HG02870 (cell line): ENCODE measurements at regions not wholly inside any gene's neighbourhood (a gene's known extent, or its start where the extent isn't known, plus 50 kb on each side); places are given as distances from the start of the nearest gene placed in this dataset.

ENCODE experiments used
- ATAC-seq: cut with Tn5 transposase; IDR thresholded peaks from one replicate; pipeline ENCODE4 v1.9.1; 2021; ENCODE audit warnings: mild to moderate bottlenecking, moderate library complexity; ENCODE audit not compliant: unreplicated experiment

DNA sequence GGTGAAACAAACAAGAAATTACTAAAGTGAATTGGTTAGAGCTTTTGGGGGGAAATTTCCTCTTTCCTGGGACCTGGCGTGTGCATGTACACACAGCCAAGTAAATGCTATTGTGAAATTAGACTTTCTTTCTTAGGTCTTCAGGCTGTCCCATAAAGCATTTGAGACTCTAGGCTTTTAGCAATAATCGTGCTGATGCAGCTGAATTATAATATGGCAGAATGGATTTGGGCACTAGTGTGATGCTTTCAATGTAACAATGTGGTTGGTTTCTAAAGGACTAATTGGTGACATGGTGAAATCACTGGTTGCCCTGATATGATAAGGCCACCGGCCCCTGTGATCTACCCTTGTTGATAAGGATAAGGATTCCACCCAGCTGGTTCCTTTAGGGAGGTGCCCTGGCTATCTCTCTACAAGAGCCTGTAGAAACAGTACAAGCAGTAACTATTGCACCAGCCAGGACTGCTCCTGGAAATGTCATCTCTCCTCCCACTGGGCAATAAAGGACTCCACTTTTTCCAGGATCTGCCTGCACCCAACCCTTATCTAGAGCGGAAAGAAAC lies 164.1 kb downstream of the TFAP2A start:
- no peak for ATAC-seq

DNA sequence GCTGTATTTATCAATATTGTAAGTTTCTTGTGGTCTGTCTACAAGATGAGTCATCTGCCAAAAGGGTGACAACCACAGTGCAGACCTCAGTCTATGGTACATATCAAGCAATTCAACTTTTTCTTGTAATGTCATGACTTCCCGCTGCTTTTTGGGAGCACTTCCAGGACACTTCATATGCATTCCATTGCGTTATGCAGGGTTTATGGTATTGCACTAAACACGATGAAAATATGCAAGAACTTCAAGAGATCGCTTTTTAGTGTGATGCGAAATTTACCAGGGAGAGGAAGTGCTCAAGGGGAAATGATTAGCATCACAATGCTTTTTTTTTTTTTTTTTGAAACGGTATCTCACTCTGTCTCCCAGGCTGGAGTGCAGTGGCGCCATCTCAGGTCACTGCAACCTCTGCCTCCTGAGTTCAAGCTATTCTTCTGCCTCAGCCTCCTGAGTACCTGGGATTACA lies 166.5 kb downstream of the TFAP2A start:
- no peak for ATAC-seq

DNA sequence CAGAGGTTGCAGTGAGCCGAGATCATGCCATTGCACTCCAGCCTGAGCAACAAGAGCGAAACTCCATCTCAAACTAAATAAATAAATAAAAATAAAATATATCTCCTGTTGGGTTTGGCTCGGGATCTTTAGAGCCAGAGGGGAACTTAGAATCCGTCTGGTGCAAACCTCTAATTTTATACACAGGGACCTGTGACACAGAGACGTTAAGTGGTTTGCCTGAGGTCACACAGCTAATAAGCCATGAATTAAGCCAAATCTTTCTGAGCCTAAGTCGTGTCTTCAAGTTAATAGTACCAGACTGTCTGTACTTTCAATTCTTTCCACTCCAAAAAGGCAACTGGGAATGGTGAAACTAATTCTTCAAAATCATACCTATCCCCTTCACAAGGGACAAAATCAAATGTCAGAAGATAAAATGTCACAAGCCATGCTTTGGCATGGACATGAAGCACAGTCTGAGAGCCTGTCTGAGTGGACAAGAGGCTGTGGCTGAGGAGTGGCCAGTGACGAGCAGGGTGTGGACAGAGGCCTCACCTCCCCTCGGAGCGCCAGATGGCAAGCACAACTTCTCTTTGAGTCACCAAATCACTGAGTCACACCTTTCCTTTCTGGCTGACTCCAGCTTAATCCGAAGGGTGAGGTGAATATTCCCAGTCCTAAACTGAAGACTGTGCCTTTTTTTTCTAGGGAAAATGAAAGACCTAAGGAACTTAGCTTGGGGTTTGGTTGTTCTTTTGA lies 177.4 kb downstream of the TFAP2A start:
- no peak for ATAC-seq

DNA sequence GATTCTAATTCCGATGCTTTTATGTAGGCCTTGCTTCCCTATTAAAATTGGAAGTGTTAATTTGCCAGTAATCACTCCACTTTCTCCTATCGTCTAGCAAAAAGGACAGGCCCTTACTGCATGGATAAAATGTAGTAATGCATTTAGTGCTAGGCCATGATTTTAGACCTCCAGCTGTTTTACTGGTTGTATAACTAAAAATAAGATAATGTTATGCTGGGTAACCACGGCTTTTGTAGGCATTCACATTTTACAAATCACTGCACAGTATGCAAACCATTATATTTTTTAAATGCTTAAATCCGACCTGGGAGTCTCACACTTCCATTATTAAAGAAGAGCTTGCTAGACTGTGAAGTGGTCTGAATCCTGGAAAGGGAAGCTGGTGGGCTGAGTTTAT lies 179.5 kb downstream of the TFAP2A start:
- ATAC-seq: no peak

DNA sequence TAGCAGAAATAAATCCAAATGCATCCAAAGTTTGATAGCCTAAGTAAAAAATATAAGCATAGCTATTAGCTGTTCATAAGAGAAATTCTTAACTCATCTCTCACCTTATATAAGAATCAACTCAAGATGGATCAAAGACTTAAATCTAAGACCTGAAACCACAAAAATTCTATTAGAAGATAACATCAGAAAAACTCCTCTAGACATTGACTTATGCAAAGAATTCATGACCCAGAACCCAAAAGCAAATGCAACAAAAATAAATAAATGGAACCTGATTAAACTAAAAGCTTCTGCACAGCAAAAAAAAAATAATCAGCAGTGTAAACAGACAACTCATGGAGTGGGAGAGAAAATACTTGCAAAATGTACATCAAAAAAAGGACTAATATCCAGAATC lies 184.3 kb downstream of the TFAP2A start:
- no peak for ATAC-seq

DNA sequence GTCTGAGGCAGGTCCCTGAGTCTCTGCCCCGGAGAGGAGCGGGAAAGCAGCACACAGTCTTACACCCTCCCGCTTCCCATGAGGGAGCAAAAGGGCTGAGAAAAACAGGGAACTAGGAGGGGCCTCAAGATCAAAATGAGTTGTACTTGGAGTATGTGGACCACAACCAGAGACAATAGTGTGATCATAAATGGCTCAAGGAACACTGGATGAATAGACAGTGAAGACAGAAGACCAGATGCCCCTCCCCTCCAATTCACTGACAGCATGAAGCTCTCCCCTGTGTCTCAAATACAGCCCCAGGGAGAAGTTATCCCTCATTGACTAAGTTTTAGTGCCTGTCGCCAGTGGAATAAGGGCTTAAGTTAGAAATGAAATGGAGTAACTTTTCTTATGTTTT lies 191.0 kb downstream of the TFAP2A start:
- ATAC-seq: no peak

DNA sequence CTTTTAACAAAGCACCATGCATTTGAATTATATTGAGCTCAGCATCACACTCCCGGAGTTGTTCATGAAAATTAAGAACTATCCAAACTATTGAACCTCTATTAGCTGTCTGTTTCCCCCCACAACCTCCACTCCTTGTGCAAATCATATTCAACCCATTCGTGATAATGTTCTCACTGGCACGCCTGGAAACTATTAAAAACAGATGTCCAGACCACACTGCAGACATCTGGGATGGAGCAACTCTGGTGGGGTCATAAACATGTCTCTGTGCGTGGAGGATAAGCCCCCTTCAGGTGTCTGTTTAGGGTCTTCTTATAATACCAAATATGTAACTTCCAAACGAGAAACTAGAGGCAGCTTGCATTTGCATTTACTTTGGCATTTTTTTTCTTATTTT lies 193.7 kb downstream of the TFAP2A start:
- no peak for ATAC-seq

DNA sequence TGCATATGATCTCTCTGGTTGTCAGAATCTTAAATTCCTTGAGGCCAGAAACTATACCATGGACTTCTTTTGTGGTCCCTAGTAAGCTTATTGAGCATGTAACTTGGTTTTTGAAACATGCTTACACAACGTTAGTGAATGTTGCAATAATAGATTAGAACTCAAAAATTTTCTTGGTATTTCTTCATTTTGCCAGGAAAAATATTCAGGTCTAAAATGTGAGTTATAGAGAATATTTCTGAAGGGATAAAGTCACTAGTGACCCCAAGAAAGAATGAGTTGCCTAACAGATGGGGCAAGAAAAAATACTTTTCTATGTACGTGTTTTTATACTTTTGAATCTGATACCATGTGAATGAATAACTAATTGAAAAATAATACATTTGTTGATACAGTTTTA lies 195.4 kb downstream of the TFAP2A start:
- ATAC-seq: no peak

DNA sequence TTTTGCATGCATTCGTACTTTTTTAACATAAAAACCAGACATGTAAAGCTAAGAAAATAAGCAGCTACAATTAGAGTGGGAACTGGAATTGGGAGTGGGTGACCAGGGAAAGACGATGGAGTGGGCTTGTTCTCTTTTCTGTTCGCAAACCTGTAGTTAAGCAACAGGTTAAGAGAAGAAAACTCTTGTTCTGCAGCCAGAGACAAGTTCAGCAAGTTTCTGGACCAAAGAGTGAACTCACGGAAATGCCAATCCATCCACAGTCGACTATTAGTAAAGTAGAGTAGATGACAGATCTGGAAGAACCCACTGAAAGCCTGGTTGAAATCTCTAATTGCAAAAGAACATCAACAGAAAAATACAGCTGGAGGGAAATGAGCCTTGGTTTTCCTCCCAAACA lies 197.8 kb downstream of the TFAP2A start:
- ATAC-seq: no peak

DNA sequence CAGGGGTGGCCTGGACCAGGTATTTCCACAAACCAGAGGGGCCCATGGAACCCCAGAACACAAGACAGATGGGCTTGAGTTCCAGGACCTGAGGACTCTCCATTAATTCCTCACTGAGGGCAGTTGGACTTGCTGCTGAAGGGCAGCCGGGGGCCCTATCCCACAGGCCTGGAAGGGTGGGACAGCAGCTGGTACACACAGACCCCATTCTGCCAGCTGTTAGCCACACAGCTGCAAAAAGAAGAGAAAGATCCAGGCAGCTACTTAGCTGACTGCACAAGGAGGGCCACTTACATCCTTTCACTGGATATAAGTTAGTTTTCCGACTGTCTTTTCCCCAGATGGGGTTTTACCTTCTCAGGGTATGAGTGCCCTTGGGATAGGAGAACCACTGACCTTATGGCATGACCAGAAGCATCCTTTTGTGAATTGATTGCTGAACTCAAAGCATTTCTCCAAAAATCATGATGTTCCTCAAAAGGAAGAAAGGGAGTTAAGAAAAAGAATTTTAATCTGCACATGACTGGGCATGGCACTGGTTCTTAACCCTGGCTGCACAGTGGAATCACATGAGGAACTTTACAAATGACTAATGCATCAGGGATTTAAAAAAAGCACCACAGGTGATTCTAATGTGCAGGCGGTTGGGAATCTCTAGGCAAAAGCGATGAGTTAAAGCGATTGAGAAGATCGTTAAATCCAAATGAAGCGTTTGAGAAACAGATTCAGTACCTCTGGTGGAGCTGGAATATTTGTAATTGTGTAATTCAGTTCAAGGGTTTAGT lies 199.4 kb downstream of the TFAP2A start:
- ATAC-seq: no peak

DNA sequence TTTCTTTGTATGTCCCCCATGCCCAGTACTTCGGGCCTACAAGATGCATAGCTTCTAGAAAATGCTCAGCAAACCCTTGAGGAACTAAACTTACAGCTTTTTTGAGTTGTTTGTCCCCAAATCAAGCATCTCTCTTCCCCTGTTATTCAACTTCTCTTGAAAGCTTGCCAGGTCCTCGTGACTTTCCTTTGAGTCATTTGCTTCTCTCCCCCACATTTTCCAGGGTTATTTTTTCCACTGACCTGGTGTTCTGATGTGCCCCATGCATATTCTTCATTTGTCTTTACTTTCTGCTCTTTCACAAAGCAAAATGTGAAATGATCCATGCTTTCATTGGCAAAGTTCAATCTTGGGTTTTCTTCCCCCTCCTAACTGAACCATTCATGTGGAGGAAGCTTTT lies 204.8 kb downstream of the TFAP2A start:
- no peak for ATAC-seq

DNA sequence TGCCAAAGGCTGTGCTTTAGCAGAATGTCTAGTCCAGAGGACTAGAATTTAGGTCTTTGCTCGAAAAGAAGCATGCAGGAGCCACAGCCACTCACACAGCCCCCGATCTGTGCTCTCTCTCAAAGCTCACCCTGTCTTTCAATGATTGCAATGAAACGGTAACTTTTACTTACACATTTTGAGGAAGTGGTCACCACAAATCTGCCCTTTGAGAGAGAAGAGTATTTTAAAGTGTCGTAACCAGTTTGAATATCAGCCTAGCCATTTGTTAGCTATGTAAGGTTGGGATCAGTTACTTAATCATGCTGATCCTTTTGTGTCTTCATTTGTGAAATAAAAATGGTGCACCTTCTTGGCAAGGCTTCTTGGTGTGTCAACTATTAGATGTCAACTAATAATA lies 209.0 kb downstream of the TFAP2A start:
- ATAC-seq: no peak

DNA sequence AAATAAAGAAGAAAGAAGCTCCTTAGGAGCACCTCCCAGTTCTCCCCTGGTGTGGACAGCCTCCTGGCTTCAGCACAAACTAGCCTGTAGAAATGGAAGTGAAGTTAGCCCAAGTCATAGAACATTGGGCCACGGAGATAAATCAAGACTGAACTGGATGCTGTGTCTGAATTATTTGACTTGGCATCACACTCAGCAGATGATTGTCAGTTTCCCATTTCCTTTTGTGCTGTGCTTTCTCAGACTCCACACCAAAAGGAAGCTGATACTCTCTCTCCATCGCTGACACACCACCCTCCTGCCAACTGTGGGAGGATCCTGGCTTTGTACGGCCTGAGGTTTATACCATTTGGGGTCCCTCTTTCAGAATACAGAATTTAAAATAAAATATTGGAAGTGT lies 209.8 kb downstream of the TFAP2A start:
- no peak for ATAC-seq

DNA sequence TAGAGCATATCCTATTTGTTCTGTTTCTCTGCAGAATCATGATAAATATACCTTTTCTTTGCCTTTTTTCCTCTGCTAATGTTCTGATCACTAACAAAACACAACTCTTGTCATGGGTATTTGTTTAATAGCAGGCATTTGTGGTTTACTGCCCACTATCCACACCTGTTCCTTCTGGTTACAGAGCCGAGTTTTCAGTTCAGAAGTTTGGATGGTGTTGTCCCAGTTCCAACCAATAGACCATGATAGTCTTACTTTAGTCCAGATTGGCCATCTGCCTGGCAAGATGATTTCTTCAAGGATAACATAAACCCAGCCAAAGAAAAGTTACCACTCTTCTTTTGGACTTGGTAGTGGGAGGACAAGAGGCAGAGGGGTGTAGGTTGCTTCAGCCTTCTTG lies 211.2 kb downstream of the TFAP2A start:
- ATAC-seq: no peak

DNA sequence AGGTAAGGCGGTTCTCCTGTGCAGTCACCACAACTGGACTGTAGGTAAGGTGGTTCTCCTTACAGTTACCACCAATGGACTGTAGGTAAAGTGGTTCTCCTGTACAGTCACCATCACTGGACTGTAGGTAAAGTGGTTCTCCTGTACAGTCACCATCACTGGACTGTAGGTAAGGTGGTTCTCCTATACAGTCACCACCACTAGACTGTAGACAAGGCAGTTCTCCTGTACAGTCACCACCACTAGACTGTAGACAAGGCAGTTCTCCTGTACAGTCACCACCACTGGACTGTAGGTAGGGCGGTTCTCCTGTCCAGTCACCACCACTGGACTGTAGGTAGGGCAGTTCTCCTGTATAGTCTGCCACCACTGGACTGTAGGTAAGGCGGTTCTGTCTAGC lies 212.3 kb downstream of the TFAP2A start:
- ATAC-seq: no peak

DNA sequence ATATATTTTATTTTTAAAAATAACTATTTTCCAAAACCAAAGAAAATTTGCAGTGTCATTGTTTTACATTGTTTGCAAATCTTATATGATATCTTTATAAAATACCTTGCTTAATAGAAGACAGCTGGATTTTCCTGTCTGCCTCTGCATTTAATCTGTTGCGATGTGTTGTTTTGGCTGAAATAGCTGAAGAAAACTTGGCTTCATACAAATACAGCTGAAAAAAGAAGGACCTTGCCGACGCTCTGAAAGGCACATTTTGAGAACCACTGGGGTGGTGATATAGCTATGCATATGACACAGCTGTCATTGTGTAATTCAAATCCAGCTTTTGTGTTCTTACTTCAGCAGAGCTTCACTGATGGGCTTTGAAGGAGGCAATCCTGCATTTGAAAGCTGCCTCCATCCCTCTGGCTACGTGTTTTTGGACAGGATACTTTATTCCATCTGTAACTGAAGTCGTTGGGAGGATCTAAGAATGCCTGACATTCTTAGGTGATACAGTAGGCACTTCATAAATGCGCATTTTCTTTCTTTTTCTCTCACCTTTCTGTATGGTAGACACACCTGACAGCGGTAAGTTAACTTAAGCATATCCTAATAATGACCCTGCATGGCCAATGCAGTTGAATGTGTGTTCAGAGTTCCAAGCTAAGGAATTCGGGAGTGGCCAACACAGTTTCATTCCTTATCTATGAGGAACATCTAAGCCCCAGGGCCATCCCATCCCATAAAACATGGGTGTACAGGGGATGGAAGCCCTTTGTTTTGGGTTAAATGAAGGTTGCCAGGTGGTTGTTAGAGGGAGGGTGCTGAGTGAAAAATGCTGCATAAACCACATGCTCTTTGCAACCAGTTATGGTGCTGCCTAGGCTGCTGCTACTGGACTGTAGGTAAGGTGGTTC lies 213.0 kb downstream of the TFAP2A start:
- ATAC-seq: no peak

DNA sequence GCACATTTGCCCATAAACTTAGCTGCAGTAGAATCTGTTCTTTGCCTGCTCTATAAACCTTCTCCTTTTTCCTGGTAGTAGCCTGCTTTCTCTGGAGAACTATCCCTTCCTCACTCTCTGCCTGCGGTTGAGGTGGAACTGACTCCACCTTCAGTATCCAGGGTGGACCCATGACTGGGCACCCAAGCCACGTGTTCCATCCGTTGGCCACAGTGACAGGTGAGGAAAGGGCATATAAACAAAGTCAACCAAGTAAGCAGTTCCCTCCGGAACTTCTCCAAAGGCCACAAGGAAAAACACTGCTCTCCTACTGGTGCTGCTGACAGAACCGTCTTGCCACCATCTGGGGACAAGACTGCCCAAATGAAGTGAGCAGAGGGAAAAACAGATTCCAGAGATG lies 218.8 kb downstream of the TFAP2A start:
- no peak for ATAC-seq

DNA sequence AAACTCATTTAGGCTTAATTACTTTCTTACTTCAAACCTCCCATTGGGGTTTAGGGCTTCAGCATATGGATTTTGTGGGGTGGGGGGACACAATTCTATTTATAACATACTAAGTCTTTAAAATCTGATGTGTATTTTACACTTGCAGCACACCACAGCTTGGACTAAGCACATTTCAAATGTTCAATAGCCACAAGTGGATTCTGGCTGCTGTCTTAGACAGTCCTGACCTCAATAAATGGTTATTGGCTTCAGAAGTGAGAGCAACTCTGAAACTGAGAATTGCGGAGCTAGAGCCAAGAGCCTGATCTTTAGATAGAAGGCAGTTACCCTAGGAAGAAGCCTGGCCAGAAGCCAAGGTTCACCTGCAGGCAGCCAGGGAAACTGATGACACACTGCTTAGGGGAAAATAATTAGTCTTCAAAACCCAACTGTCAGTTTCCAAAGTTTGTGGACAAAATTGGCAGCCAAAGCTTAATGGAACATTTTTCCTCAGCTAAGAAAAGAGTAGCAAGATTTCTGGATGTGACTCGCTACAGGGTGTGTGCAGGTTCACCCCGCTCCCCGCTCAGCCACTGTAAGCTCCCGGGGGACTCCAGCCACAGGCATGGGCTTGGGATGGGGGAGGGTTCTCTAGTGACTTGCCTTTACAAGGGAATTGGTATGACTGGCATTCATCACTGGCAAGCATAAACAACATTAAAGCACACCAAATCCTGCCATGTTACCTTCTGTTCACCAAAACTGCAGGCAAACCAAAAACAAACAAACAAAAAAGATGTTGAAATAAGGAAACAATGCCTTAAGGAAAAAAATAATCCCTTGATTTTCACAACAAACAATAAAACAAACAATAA lies 219.8 kb downstream of the TFAP2A start:
- no peak for ATAC-seq

DNA sequence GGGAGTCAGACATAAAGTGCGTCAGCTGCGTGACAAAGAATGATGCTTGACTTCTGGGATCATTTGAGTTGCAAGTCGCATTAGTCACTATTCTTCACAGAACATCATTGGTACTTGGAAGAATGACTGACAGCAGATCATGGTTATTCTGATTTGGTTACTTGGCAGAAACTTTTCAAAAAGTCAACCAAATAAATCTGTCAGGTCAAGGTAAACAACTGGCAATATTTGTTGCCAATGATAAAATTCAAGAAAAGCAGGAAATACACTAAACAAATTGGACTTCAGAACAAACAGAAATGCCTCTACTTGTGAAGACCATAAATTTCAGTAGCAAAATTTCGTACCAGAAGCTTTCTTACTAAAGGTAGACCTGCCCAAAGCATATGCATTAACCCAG lies 221.6 kb downstream of the TFAP2A start:
- no peak for ATAC-seq

DNA sequence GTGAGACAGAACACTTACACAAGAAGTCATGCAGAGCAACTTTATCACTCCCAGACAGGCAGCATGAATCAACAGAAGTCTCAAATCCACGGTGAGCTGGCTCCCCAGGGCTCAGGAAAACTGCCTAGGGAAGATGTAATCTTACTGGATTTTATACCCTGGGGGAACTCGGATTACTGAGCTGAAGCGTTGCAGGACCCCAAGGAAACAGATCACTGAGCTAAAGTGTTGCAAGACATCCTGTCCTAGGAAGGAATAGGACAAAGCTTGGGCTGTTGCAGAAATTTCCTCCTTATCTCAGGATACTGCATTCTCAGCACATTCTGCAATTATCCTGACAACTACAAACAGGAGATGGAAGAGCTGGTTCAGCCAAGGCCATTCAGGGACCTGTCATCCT lies 224.8 kb downstream of the TFAP2A start:
- ATAC-seq: no peak
